Rectal smooth muscle tissue (tissue), 1 donor: ENCODE measurements at regions not wholly inside any gene's neighbourhood (a gene's known extent, or its start where the extent isn't known, plus 50 kb on each side); places are given as distances from the start of the nearest gene placed in this dataset.

ENCODE experiments used
- H3K27ac ChIP-seq: one replicate; pipeline ENCODE4 v1.7.0; 2013; ENCODE audit warnings: low read depth, low read length, inconsistent platforms
- H3K27me3 ChIP-seq: one replicate; pipeline ENCODE4 v1.7.0; 2013; ENCODE audit warnings: low read length; ENCODE audit not compliant: control insufficient read depth, insufficient read depth
- H3K36me3 ChIP-seq: one replicate; pipeline ENCODE4 v1.7.0; 2013; ENCODE audit warnings: low read length; ENCODE audit not compliant: control insufficient read depth, insufficient read depth
- H3K4me1 ChIP-seq: one replicate; pipeline ENCODE4 v1.7.0; 2013; ENCODE audit warnings: low read length; ENCODE audit not compliant: control insufficient read depth, insufficient read depth
- H3K4me3 ChIP-seq: one replicate; pipeline ENCODE4 v1.7.0; 2013; ENCODE audit warnings: low read length
- H3K9ac ChIP-seq: one replicate; pipeline ENCODE4 v1.7.0; 2013; ENCODE audit warnings: low read length

GRCh38 chr20:53739799-53740785, 146.5 kb upstream of the ZNF217 start:
- Histone ChIP-seq H3K4me3 (peak overlapping the region; percentile 6), H3K4me1 (no peaks in the 10 kb centered on the region), H3K27me3 (no peaks in the 10 kb centered on the region), H3K9ac (no peak overlapping the region), H3K27ac (no peak overlapping the region), H3K36me3 (no peaks in the 10 kb centered on the region)

GRCh38 chr20:53738945-53739798, 145.5 kb upstream of the ZNF217 start:
- Histone ChIP-seq H3K9ac (no peak overlapping the region), H3K4me1 (no peaks in the 10 kb centered on the region)

GRCh38 chr20:53738039-53738944, 144.7 kb upstream of the ZNF217 start:
- no peaks in the 10 kb centered on the region for H3K36me3 ChIP-seq
- no peak overlapping the region for H3K4me3 ChIP-seq
- H3K9ac ChIP-seq: no peak overlapping the region
- H3K27ac ChIP-seq: peak overlapping the region; percentile 12
- no peaks in the 10 kb centered on the region for H3K4me1 ChIP-seq
- H3K27me3 ChIP-seq: no peaks in the 10 kb centered on the region

More at GRCh38 chr20:53738945-53739798, 145.5 kb upstream of the ZNF217 start:
- Histone ChIP-seq H3K4me3 (no peak overlapping the region), H3K27ac (no peak overlapping the region), H3K36me3 (no peaks in the 10 kb centered on the region), H3K27me3 (no peaks in the 10 kb centered on the region)

DNA sequence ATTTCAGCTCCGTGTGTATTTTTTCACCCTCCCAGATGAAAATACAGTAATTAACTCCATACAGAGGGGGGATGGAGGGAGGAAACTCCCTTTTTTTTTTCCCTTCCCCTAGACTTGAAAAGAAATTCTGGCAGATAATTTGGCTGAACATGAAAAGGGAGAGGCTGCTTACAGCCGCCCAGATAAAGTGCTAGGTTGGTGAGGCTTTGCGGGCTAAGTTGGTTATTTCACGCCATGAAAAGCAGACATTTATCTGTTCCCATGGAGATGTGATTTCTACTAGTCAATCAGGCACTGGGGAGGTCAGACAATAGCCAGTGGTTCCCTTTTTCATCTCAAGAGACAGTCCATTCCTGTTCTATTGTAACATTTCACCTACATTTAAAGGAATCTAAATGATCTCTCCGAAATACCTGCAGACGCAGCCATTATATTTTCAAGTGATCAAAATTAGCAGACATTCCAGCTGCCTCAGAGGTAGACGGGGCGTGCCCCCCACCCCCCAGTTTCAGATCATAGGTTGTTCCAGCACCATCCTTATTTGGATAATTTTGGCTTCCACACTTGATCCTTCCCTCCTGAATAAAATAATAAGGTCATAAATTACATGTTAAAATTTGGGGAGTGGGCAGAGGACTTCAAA, 143.9 kb upstream of the ZNF217 start:
- Histone ChIP-seq H3K9ac (no peak overlapping the region), H3K27me3 (no peaks in the 10 kb centered on the region), H3K4me3 (no peak overlapping the region), H3K36me3 (no peaks in the 10 kb centered on the region), H3K27ac (no peak overlapping the region), H3K4me1 (no peaks in the 10 kb centered on the region)

DNA sequence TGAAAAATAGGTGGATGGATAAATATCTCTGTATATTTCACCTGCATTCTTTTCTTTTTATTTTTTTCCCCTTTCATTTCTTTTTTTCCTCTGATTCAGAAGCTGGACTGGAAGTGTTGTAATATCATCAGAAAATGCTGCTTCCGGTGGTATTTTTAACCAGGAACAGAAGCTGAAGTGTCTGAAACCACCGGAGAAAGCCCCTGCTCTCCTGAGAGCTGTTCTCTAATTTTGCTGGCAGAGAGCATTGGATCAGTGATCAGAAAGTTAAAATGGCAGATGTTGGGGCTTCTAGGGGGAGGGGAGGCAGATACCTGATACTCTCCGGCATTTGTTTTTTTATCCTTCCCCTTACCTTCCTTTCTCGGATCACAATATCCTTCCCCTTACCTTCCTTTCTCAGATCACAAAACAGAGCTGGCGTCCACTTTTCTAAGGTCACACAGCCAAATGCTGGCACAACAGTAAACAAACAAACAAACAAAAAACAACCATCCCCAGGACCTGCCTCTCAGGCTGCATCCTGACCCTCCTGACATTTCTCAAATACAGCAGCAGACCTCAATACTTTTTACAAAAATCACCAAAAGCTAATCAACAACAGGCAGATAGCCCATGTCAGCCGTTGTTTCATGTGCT, 143.2 kb upstream of the ZNF217 start:
- Histone ChIP-seq H3K9ac (no peak overlapping the region), H3K36me3 (no peaks in the 10 kb centered on the region), H3K27me3 (no peaks in the 10 kb centered on the region), H3K4me1 (no peaks in the 10 kb centered on the region), H3K4me3 (no peak overlapping the region), H3K27ac (no peak overlapping the region)

GRCh38 chr20:53736122-53736756, 142.6 kb upstream of the ZNF217 start:
- Histone ChIP-seq H3K9ac (no peak overlapping the region), H3K27ac (no peak overlapping the region), H3K36me3 (no peaks in the 10 kb centered on the region), H3K4me3 (no peak overlapping the region), H3K27me3 (no peaks in the 10 kb centered on the region), H3K4me1 (no peaks in the 10 kb centered on the region)

GRCh38 chr20:53735536-53736050, 142.0 kb upstream of the ZNF217 start:
- Histone ChIP-seq H3K4me1 (no peaks in the 10 kb centered on the region), H3K4me3 (no peak overlapping the region), H3K9ac (no peak overlapping the region), H3K27me3 (no peaks in the 10 kb centered on the region), H3K36me3 (no peaks in the 10 kb centered on the region), H3K27ac (no peak overlapping the region)

DNA sequence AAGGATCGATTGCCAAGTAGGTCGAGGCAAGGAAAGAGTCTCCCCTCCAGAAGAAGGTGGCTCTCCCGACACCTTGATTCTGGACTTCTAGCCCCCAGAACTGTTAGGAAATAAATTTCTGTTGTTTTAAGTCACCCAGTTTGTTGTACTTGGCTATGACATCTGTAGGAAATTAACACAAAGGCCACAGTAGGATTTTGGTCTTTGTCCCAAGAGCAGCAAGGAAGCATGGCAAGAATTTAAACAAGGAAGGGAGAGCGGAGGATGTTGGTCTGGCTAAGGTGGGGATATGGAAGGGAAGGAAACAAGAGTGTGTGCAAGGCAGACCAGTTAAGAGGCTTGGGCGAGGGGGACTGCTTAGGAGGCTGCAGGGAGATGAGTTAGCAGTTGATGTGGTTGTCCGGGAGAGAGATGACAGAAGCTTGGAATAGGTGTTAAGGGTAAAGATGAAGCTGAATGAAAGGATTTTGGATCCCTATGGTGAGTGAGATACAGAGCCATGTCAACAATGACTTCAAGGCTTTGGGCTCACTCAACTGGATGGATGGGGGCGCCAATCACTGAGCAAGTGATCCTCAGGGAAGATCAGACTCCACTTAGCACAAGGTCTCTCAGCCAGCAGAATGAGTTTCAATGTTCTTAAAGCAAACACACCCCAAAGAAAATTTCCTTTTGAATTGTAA, 140.5 kb upstream of the ZNF217 start:
- Histone ChIP-seq H3K36me3 (no peaks in the 10 kb centered on the region), H3K27ac (no peak overlapping the region), H3K27me3 (no peaks in the 10 kb centered on the region), H3K9ac (no peak overlapping the region), H3K4me1 (no peaks in the 10 kb centered on the region), H3K4me3 (no peak overlapping the region)

DNA sequence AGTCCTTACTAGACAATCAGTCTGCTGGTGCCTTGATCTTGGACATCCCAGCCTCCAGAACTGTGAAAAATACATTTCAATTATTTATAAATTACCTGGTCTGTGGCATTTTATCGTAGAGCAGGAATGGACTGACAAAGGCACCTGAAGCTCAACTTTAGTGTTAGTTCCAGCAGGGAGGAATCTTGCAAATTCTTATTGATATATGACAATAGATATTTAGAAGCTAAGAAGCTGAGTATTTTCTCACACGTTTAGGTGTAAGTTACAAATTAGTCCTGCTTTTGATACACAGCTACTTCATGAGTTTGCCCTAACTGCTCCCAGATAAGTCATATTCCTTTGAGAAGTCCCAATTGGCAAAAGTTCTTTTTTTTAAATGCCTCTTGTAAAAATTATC, 138.0 kb upstream of the ZNF217 start:
- Histone ChIP-seq H3K36me3 (no peaks in the 10 kb centered on the region), H3K27ac (no peak overlapping the region), H3K4me1 (no peaks in the 10 kb centered on the region), H3K4me3 (no peak overlapping the region), H3K27me3 (no peaks in the 10 kb centered on the region), H3K9ac (no peak overlapping the region)

GRCh38 chr20:53728359-53728758, 134.7 kb upstream of the ZNF217 start:
- H3K36me3 ChIP-seq: no peaks in the 10 kb centered on the region
- H3K27ac ChIP-seq: no peak overlapping the region
- no peaks in the 10 kb centered on the region for H3K27me3 ChIP-seq
- H3K9ac ChIP-seq: no peak overlapping the region
- H3K4me1 ChIP-seq: no peaks in the 10 kb centered on the region
- H3K4me3 ChIP-seq: no peak overlapping the region
